GM21529 (cell line): ENCODE measurements at regions not wholly inside any gene's neighbourhood (a gene's known extent, or its start where the extent isn't known, plus 50 kb on each side); places are given as distances from the start of the nearest gene placed in this dataset.
"Not testable (repeated sequence)": the region's sequence is repeated elsewhere in the genome, so short reads cannot be mapped to it uniquely, and the experiment has no call there.

Experiments used
- ATAC-seq: cut with Tn5 transposase; IDR thresholded peaks from one replicate; pipeline ENCODE4 v1.9.1; 2021; ENCODE audit not compliant: unreplicated experiment

- no peak for ATAC-seq
These were observed 110.2 kb upstream of the CPHXL start for GRCh38 chr16:75836347-75837010.

- ATAC-seq, result no peak
These were observed 111.0 kb upstream of the CPHXL start for GRCh38 chr16:75837264-75837663.

GRCh38 chr16:75837681-75838080 lies 111.4 kb upstream of the CPHXL start:
- ATAC-seq, result no peak

GRCh38 chr16:75841517-75841916 lies 115.2 kb upstream of the CPHXL start:
- no peak for ATAC-seq

GRCh38 chr16:75847172-75847571 lies 120.9 kb upstream of the CPHXL start:
- no peak for ATAC-seq

GRCh38 chr16:75854152-75854551 lies 127.9 kb upstream of the CPHXL start:
- ATAC-seq, result no peak

- no peak for ATAC-seq
These were observed 134.2 kb upstream of the CPHXL start for GRCh38 chr16:75860326-75861053.

- ATAC-seq, result no peak
These were observed 135.2 kb upstream of the CPHXL start for GRCh38 chr16:75861311-75862097.

- ATAC-seq, result no peak
These were observed 135.8 kb upstream of the CPHXL start for GRCh38 chr16:75862098-75862386.

GRCh38 chr16:75864243-75864642 lies 138.0 kb upstream of the CPHXL start:
- no peak for ATAC-seq

- no peak for ATAC-seq
These were observed 139.4 kb upstream of the CPHXL start for GRCh38 chr16:75865736-75866135.

GRCh38 chr16:75868636-75869632 lies 142.6 kb upstream of the CPHXL start:
- ATAC-seq, result no peak

- ATAC-seq, result not testable (repeated sequence)
These were observed 155.0 kb upstream of the CPHXL start for GRCh38 chr16:75881280-75881679.

- no peak for ATAC-seq
These were observed 172.9 kb upstream of the CPHXL start for GRCh38 chr16:75899163-75899562.

- no peak for ATAC-seq
These were observed 182.2 kb upstream of the CPHXL start for GRCh38 chr16:75908331-75909117.

- no peak for ATAC-seq
These were observed 183.5 kb upstream of the CPHXL start for GRCh38 chr16:75909746-75910145.

GRCh38 chr16:75911896-75912295 lies 185.6 kb upstream of the CPHXL start:
- no peak for ATAC-seq

- no peak for ATAC-seq
These were observed 187.7 kb upstream of the CPHXL start for GRCh38 chr16:75913958-75914357.

GRCh38 chr16:75916451-75916850 lies 190.2 kb upstream of the CPHXL start:
- ATAC-seq, result no peak

- ATAC-seq, result no peak
These were observed 191.8 kb upstream of the CPHXL start for GRCh38 chr16:75918109-75918508.
